H9 (cell line): ENCODE measurements at regions not wholly inside any gene's neighbourhood (a gene's known extent, or its start where the extent isn't known, plus 50 kb on each side); places are given as distances from the start of the nearest gene placed in this dataset.

Source experiments
- DNase-seq: peaks from one replicate; pipeline ENCODE4 v3.0.0-alpha.2; 2017
- H2AFZ ChIP-seq: one replicate; pipeline ENCODE4 v1.6.1; 2013; ENCODE audit warnings: mild to moderate bottlenecking, low read length, control low read depth, moderate library complexity
- H2AK5ac ChIP-seq: 2 replicates; pipeline ENCODE4 v1.6.1; 2013; ENCODE audit warnings: low read length, control low read depth, mixed read lengths; ENCODE audit not compliant: insufficient read length
- H2BK120ac ChIP-seq: one replicate; pipeline ENCODE4 v1.6.1; 2013; ENCODE audit warnings: low read depth, mild to moderate bottlenecking, low read length, control low read depth, inconsistent platforms; ENCODE audit not compliant: poor library complexity, severe bottlenecking
- H2BK12ac ChIP-seq: 2 replicates; pipeline ENCODE4 v1.6.1; 2013; ENCODE audit warnings: low read length, control low read depth, mixed read lengths, low read depth; ENCODE audit not compliant: insufficient read length
- H2BK15ac ChIP-seq: 2 replicates; pipeline ENCODE4 v1.6.1; 2013; ENCODE audit warnings: low read depth, low read length, control low read depth
- H2BK20ac ChIP-seq: one replicate; pipeline ENCODE4 v1.6.1; 2013; ENCODE audit warnings: low read depth, mild to moderate bottlenecking, low read length, control low read depth, inconsistent platforms; ENCODE audit not compliant: poor library complexity, severe bottlenecking
- H2BK5ac ChIP-seq: 2 replicates; pipeline ENCODE4 v1.6.1; 2013; ENCODE audit warnings: low read length, control low read depth, mixed read lengths; ENCODE audit not compliant: insufficient read length
- H3K14ac ChIP-seq: 2 replicates; pipeline ENCODE4 v1.6.1; 2013; ENCODE audit warnings: low read length, control low read depth; ENCODE audit not compliant: insufficient read depth
- H3K18ac ChIP-seq: 2 replicates; pipeline ENCODE4 v1.6.1; 2013; ENCODE audit warnings: low read depth, mild to moderate bottlenecking, mixed read lengths, low read length, control low read depth; ENCODE audit not compliant: insufficient read length
- H3K23ac ChIP-seq: 2 replicates; pipeline ENCODE4 v1.6.1; 2013; ENCODE audit warnings: low read length, control low read depth, mixed read lengths, low read depth; ENCODE audit not compliant: insufficient read length
- H3K23me2 ChIP-seq: 2 replicates; pipeline ENCODE4 v1.6.1; 2013; ENCODE audit warnings: low read depth, mild to moderate bottlenecking, mixed read lengths, low read length, control low read depth; ENCODE audit not compliant: insufficient read length, poor library complexity, severe bottlenecking
- H3K27ac ChIP-seq: 2 replicates; pipeline ENCODE4 v1.5.1; 2013; ENCODE audit warnings: low read length, control low read depth, mixed read lengths, low read depth; ENCODE audit not compliant: insufficient read length
- H3K27me3 ChIP-seq: 2 replicates; pipeline ENCODE4 v1.6.1; 2013; ENCODE audit warnings: low read length, control low read depth, inconsistent platforms; ENCODE audit not compliant: insufficient read depth
- H3K4ac ChIP-seq: 2 replicates; pipeline ENCODE4 v1.6.1; 2013; ENCODE audit warnings: low read depth, mild to moderate bottlenecking, control low read depth, inconsistent platforms, low read length, moderate library complexity
- H3K4me1 ChIP-seq: 2 replicates; pipeline ENCODE4 v1.6.1; 2013; ENCODE audit warnings: low read length, control low read depth, inconsistent platforms; ENCODE audit not compliant: insufficient read depth
- H3K4me2 ChIP-seq: 2 replicates; pipeline ENCODE4 v1.6.1; 2013; ENCODE audit warnings: low read length, control low read depth, mixed read lengths; ENCODE audit not compliant: insufficient read length, insufficient read depth
- H3K56ac ChIP-seq: 2 replicates; pipeline ENCODE4 v1.6.1; 2013; ENCODE audit warnings: low read depth, mild to moderate bottlenecking, mixed read lengths, low read length, control low read depth; ENCODE audit not compliant: insufficient read length
- H3K79me1 ChIP-seq: 2 replicates; pipeline ENCODE4 v1.6.1; 2013; ENCODE audit warnings: low read depth, mild to moderate bottlenecking, moderate library complexity, low read length, control low read depth, inconsistent platforms; ENCODE audit not compliant: insufficient read depth, poor library complexity, severe bottlenecking
- H3K79me2 ChIP-seq: 2 replicates; pipeline ENCODE4 v1.6.1; 2013; ENCODE audit warnings: low read length, control low read depth, inconsistent platforms; ENCODE audit not compliant: insufficient read depth
- H3K9ac ChIP-seq: 2 replicates; pipeline ENCODE4 v1.6.1; 2013; ENCODE audit warnings: low read length, control low read depth, mixed read lengths; ENCODE audit not compliant: insufficient read length; ENCODE audit errors: extremely low read depth
- H3K9me3 ChIP-seq: one replicate; pipeline ENCODE4 v1.6.1; 2013; ENCODE audit warnings: low read depth, low read length, inconsistent platforms; ENCODE audit not compliant: control insufficient read depth
- H3T11ph ChIP-seq: one replicate; pipeline ENCODE4 v1.6.1; 2013; ENCODE audit warnings: mild to moderate bottlenecking, low read length, control low read depth, inconsistent platforms
- H4K20me1 ChIP-seq: one replicate; pipeline ENCODE4 v1.6.1; 2013; ENCODE audit not compliant: control insufficient read depth, insufficient read length, insufficient read depth
- H4K5ac ChIP-seq: 2 replicates; pipeline ENCODE4 v1.6.1; 2013; ENCODE audit warnings: low read depth, mild to moderate bottlenecking, mixed read lengths, low read length, control low read depth; ENCODE audit not compliant: insufficient read length
- H4K8ac ChIP-seq: replicated peaks from 2 replicates; pipeline ENCODE4 v1.6.1; 2013; ENCODE audit warnings: low read length, control low read depth, mixed read lengths, low read depth; ENCODE audit not compliant: insufficient read length
- H4K91ac ChIP-seq: 2 replicates; pipeline ENCODE4 v1.6.1; 2013; ENCODE audit warnings: low read depth, mild to moderate bottlenecking, moderate library complexity, mixed read lengths, low read length, control low read depth; ENCODE audit not compliant: insufficient read length
- H3K27ac Mint-ChIP-seq, 3 experiments: 2 replicates in 2 of 3; 3 replicates in 1 of 3; pipeline ENCODE4 v1.8.0; 2020 to 2021; ENCODE audit warnings: mixed read lengths in 3 of 3, mild to moderate bottlenecking in 1 of 3, moderate library complexity in 1 of 3
- H3K27me3 Mint-ChIP-seq: 2 replicates; pipeline ENCODE4 v1.8.0; 2021; ENCODE audit warnings: low read depth, mild to moderate bottlenecking, moderate library complexity, mixed read lengths
- H3K36me3 Mint-ChIP-seq, 3 experiments: 2 replicates in 2 of 3; 3 replicates in 1 of 3; pipeline ENCODE4 v1.8.0; 2020 to 2021; ENCODE audit warnings: low read depth in 3 of 3, mixed read lengths in 3 of 3; ENCODE audit not compliant: insufficient read depth in 1 of 3
- H3K4me1 Mint-ChIP-seq, 2 experiments: 2 replicates each; pipeline ENCODE4 v1.8.0; 2020; ENCODE audit warnings: mixed read lengths in 2 of 2
- H3K4me3 Mint-ChIP-seq, 2 experiments: 2 replicates in 1 of 2; 3 replicates in 1 of 2; pipeline ENCODE4 v1.8.0; 2020 to 2021; ENCODE audit warnings: mild to moderate bottlenecking in 2 of 2, mixed read lengths in 2 of 2, moderate library complexity in 1 of 2
- H3K9me3 Mint-ChIP-seq, 2 experiments: 2 replicates in 1 of 2; 3 replicates in 1 of 2; pipeline ENCODE4 v1.8.0; 2020; ENCODE audit warnings: mild to moderate bottlenecking in 2 of 2, mixed read lengths in 2 of 2, moderate library complexity in 1 of 2
- WGBS: extraction: QIAGEN DNeasy Blood & Tissue Kit; methylation state at CpG from one replicate; pipeline ENCODE4 v1.1.7; 2013; ENCODE audit warnings: missing lambda C conversion rate, low lambda C conversion rate, mixed read lengths; ENCODE audit not compliant: insufficient read length; ENCODE audit errors: extremely low coverage; 5-methylcytosine and 5-hydroxymethylcytosine counted together
- TF ChIP-seq, protein P1 (sequence below): fragments of 200-600 bp; sonication (generic); conservative IDR thresholded peaks from 3 replicates; pipeline ENCODE4 v1.8.0; 2021; ENCODE audit warnings: antibody characterized with exemption, mild to moderate bottlenecking

DNA sequence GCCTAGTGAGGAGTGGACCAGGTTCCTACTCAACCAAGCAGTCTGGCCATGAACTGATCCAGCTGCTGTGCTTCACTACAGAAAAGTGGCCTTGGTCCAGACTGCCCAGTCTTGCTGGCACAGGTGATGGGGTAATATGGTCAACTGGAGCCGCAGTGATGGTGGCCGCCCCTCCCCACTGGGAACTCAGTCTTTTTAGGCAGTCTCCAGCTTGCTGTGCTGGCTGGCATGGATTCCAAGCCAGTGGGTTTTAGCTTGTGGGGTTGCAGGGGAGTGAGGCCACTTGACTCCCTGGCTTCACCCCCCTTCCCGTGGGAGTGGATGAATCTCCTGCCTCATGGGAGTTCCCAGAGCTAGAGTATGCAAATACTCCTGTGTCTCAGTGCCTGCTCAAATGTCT is 52.7 kb upstream of the CDK6 start:
- H3K9me3 Mint-ChIP-seq: peaks cover 3% of the 10 kb centered on the region in 2 experiments; a peak in 3 of 5 replicates
- no peaks in the 10 kb centered on the region for H3K4me1 Mint-ChIP-seq
- no peak overlapping the region for H3K4me3 Mint-ChIP-seq
- H3K14ac ChIP-seq: no peak overlapping the region; the same call in 1 of the 2 replicates
- H2AK5ac ChIP-seq: no peak overlapping the region
- no peak overlapping the region for H3K23ac ChIP-seq
- TF ChIP-seq, protein P1, sequence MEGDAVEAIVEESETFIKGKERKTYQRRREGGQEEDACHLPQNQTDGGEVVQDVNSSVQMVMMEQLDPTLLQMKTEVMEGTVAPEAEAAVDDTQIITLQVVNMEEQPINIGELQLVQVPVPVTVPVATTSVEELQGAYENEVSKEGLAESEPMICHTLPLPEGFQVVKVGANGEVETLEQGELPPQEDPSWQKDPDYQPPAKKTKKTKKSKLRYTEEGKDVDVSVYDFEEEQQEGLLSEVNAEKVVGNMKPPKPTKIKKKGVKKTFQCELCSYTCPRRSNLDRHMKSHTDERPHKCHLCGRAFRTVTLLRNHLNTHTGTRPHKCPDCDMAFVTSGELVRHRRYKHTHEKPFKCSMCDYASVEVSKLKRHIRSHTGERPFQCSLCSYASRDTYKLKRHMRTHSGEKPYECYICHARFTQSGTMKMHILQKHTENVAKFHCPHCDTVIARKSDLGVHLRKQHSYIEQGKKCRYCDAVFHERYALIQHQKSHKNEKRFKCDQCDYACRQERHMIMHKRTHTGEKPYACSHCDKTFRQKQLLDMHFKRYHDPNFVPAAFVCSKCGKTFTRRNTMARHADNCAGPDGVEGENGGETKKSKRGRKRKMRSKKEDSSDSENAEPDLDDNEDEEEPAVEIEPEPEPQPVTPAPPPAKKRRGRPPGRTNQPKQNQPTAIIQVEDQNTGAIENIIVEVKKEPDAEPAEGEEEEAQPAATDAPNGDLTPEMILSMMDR: no peak
- H3K9me3 ChIP-seq: no peaks in the 10 kb centered on the region
- DNase-seq: no peak
- no peaks in the 10 kb centered on the region for H3K79me1 ChIP-seq
- no peak overlapping the region for H3K27ac ChIP-seq
- no peaks in the 10 kb centered on the region for H3K27me3 ChIP-seq
- H3T11ph ChIP-seq: no peak overlapping the region
- no peak overlapping the region for H3K56ac ChIP-seq
- no peaks in the 10 kb centered on the region for H3K4me1 ChIP-seq
- no peaks in the 10 kb centered on the region for H4K20me1 ChIP-seq
- H4K91ac ChIP-seq: no peak overlapping the region
- no peaks in the 10 kb centered on the region for H3K36me3 Mint-ChIP-seq
- no peak overlapping the region for H2AFZ ChIP-seq
- no peak overlapping the region for H3K9ac ChIP-seq
- H2BK120ac ChIP-seq: no peak overlapping the region
- no peak overlapping the region for H3K4ac ChIP-seq
- no peak overlapping the region for H4K5ac ChIP-seq
- no peak overlapping the region for H3K4me2 ChIP-seq
- H3K18ac ChIP-seq: no peak overlapping the region
- no peak overlapping the region for H2BK12ac ChIP-seq
- H2BK20ac ChIP-seq: no peak overlapping the region
- H3K79me2 ChIP-seq: no peaks in the 10 kb centered on the region
- H2BK5ac ChIP-seq: no peak overlapping the region
- WGBS: no CpG with 5 or more reads among the region's 3 CpGs
- H3K27me3 Mint-ChIP-seq: peaks cover 18% of the 10 kb centered on the region
- H2BK15ac ChIP-seq: no peak overlapping the region
- no peak overlapping the region for H3K27ac Mint-ChIP-seq
- no peaks in the 10 kb centered on the region for H3K23me2 ChIP-seq
- H4K8ac ChIP-seq: no peak overlapping the region
